ENCODE measurements at regions not wholly inside any gene's neighbourhood (a gene's known extent, or its start where the extent isn't known, plus 50 kb on each side); places are given as distances from the start of the nearest gene placed in this dataset.

- 65 to 81% (median 73%) methylated on average over 1 of the region's 1 CpG for WGBS, 3 donors
- H3K9me3 ChIP-seq, result no peaks in the 10 kb centered on the region
- intact Hi-C loops (cut with DNase I), result no loop called here
- H3K4me1 ChIP-seq, result no peaks in the 10 kb centered on the region
- H3K36me3 ChIP-seq (ENCODE audit: insufficient read depth in 1 of 2, low read depth in 1 of 2), result no peaks in the 10 kb centered on the region
- no peak overlapping the region for H3K4me3 ChIP-seq
- no peak for TF ChIP-seq CTCF (IDR thresholded peaks at IDR 0.05)
- H3K27ac ChIP-seq, result no peak overlapping the region
- DNase-seq (no peak), ATAC-seq (no peak)
- no peaks in the 10 kb centered on the region for H3K27me3 ChIP-seq (ENCODE audit: insufficient read depth in 3 of 3, low read length in 2 of 3)
These were observed 1911.2 kb downstream of the TP53TG3F start for GRCh38 chr16:35370617-35371016.

GRCh38 chr16:35377142-35377541 is 1917.7 kb downstream of the TP53TG3F start:
- no peak overlapping the region for H3K4me3 ChIP-seq
- no peaks in the 10 kb centered on the region for H3K4me1 ChIP-seq
- TF ChIP-seq CTCF (IDR thresholded peaks at IDR 0.05), result no peak
- intact Hi-C loops (cut with DNase I), result no loop called here
- WGBS, 3 donors, result 40 to 43% (median 42%) methylated on average over 2 of the region's 2 CpGs
- H3K27me3 ChIP-seq (ENCODE audit: insufficient read depth in 3 of 3, low read length in 2 of 3), result no peaks in the 10 kb centered on the region
- no peak for ATAC-seq
- no peak for DNase-seq
- no peaks in the 10 kb centered on the region for H3K9me3 ChIP-seq
- no peaks in the 10 kb centered on the region for H3K36me3 ChIP-seq (ENCODE audit: insufficient read depth in 1 of 2, low read depth in 1 of 2)
- no peak overlapping the region for H3K27ac ChIP-seq

- no peak for DNase-seq
- Histone ChIP-seq H3K36me3 (ENCODE audit: insufficient read depth in 1 of 2, low read depth in 1 of 2) (no peaks in the 10 kb centered on the region), H3K4me3 (no peak overlapping the region), H3K27me3 (ENCODE audit: insufficient read depth in 3 of 3, low read length in 2 of 3) (no peaks in the 10 kb centered on the region), H3K27ac (no peak overlapping the region), H3K9me3 (no peaks in the 10 kb centered on the region), H3K4me1 (no peaks in the 10 kb centered on the region)
- 39 to 52% (median 43%) methylated on average over 2 of the region's 2 CpGs for WGBS, 3 donors
- ATAC-seq, result no peak
- no peak for TF ChIP-seq CTCF (IDR thresholded peaks at IDR 0.05)
- intact Hi-C loops (cut with DNase I), result no loop called here
These were observed 1927.2 kb downstream of the TP53TG3F start for GRCh38 chr16:35386619-35387018.

- H3K36me3 ChIP-seq (ENCODE audit: insufficient read depth in 1 of 2, low read depth in 1 of 2), result no peaks in the 10 kb centered on the region
- peak; percentile 44 for TF ChIP-seq CTCF (IDR thresholded peaks at IDR 0.05)
- no peak overlapping the region for H3K27ac ChIP-seq
- H3K4me1 ChIP-seq, result no peaks in the 10 kb centered on the region
- H3K4me3 ChIP-seq, result no peak overlapping the region
- H3K9me3 ChIP-seq, result no peaks in the 10 kb centered on the region
- intact Hi-C loops (cut with DNase I), result no loop called here
- H3K27me3 ChIP-seq (ENCODE audit: insufficient read depth in 3 of 3, low read length in 2 of 3), result no peaks in the 10 kb centered on the region
- 38 to 43% (median 40%) methylated on average over 10 of the region's 10 CpGs for WGBS, 3 donors
- ATAC-seq (no peak), DNase-seq (peak in 1 of 2 donors; percentile 16)
These were observed 1931.9 kb downstream of the TP53TG3F start for GRCh38 chr16:35391328-35391727.

- Histone ChIP-seq H3K9me3 (no peaks in the 10 kb centered on the region), H3K36me3 (ENCODE audit: insufficient read depth in 1 of 2, low read depth in 1 of 2) (no peaks in the 10 kb centered on the region), H3K4me1 (no peaks in the 10 kb centered on the region), H3K4me3 (no peak overlapping the region), H3K27ac (no peak overlapping the region), H3K27me3 (ENCODE audit: insufficient read depth in 3 of 3, low read length in 2 of 3) (no peaks in the 10 kb centered on the region)
- WGBS, 3 donors, result 78 to 89% (median 83%) methylated on average over 2 of the region's 2 CpGs
- DNase-seq, result no peak
- TF ChIP-seq CTCF (IDR thresholded peaks at IDR 0.05), result no peak
- intact Hi-C loops (cut with DNase I), result no loop called here
- no peak for ATAC-seq
These were observed 1938.8 kb downstream of the TP53TG3F start for GRCh38 chr16:35398180-35398579.
